ENCODE measurements at regions not wholly inside any gene's neighbourhood (a gene's known extent, or its start where the extent isn't known, plus 50 kb on each side); places are given as distances from the start of the nearest gene placed in this dataset.

DNA sequence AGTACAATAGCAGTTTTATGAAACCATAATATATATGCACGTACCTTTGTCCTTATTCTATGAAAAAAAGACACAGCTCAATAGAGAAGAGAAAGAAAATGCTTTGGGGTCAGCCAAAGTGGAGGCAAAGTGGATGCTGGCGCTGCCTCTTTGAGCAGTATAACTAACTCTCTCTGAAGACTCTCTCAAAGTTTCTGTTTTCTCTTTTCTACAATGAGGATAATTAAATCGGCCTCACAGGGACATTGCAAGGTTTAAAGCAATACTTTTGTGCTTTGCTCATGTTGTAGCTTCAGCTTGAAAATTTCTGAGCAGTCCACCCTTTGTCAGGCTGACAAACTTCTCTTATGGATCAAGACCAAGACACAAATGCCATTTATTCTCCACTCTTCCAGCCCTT is 455.1 kb upstream of the MPDZ start:
- DNase-seq (ENCODE audit: low read depth) = no peak
- H3K4me3 ChIP-seq (ENCODE audit: low read length) = no peak overlapping the region
- TF ChIP-seq, protein P1, sequence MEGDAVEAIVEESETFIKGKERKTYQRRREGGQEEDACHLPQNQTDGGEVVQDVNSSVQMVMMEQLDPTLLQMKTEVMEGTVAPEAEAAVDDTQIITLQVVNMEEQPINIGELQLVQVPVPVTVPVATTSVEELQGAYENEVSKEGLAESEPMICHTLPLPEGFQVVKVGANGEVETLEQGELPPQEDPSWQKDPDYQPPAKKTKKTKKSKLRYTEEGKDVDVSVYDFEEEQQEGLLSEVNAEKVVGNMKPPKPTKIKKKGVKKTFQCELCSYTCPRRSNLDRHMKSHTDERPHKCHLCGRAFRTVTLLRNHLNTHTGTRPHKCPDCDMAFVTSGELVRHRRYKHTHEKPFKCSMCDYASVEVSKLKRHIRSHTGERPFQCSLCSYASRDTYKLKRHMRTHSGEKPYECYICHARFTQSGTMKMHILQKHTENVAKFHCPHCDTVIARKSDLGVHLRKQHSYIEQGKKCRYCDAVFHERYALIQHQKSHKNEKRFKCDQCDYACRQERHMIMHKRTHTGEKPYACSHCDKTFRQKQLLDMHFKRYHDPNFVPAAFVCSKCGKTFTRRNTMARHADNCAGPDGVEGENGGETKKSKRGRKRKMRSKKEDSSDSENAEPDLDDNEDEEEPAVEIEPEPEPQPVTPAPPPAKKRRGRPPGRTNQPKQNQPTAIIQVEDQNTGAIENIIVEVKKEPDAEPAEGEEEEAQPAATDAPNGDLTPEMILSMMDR (conservative IDR thresholded peaks at IDR 0.05; ENCODE audit: low read depth, low read length) = no peak

- TF ChIP-seq, protein P1 (conservative IDR thresholded peaks at IDR 0.05; ENCODE audit: low read depth, low read length) = no peak
- no peak for DNase-seq (ENCODE audit: low read depth)
- no peak overlapping the region for H3K4me3 ChIP-seq (ENCODE audit: low read length)
Measured at GRCh38 chr9:13732290-13732689, 452.8 kb upstream of the MPDZ start.

GRCh38 chr9:13731637-13732036 is 452.1 kb upstream of the MPDZ start:
- no peak for DNase-seq (ENCODE audit: low read depth)
- TF ChIP-seq, protein P1 (conservative IDR thresholded peaks at IDR 0.05; ENCODE audit: low read depth, low read length) = no peak
- H3K4me3 ChIP-seq (ENCODE audit: low read length) = no peak overlapping the region

DNA sequence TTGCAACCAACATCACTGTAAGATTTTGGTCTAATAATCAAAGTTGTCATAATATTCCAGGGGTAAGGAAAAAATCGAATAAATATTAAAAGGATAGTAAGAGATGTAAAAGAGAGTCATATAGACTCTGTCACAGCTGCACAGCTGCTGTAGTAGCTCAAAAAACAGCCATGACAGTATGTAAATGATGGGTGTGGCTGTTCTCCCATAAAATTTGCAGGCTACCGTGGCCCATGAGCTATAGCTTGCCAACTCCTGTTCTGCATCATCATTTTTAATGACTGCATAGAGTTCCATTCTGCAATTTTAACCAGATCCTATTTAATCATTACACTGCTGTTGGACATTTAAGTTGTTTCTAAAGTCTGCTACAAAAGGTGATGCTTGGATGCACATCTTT is 450.5 kb upstream of the MPDZ start:
- TF ChIP-seq, protein P1 (conservative IDR thresholded peaks at IDR 0.05; ENCODE audit: low read depth, low read length) = no peak
- DNase-seq (ENCODE audit: low read depth) = no peak
- no peak overlapping the region for H3K4me3 ChIP-seq (ENCODE audit: low read length)

DNA sequence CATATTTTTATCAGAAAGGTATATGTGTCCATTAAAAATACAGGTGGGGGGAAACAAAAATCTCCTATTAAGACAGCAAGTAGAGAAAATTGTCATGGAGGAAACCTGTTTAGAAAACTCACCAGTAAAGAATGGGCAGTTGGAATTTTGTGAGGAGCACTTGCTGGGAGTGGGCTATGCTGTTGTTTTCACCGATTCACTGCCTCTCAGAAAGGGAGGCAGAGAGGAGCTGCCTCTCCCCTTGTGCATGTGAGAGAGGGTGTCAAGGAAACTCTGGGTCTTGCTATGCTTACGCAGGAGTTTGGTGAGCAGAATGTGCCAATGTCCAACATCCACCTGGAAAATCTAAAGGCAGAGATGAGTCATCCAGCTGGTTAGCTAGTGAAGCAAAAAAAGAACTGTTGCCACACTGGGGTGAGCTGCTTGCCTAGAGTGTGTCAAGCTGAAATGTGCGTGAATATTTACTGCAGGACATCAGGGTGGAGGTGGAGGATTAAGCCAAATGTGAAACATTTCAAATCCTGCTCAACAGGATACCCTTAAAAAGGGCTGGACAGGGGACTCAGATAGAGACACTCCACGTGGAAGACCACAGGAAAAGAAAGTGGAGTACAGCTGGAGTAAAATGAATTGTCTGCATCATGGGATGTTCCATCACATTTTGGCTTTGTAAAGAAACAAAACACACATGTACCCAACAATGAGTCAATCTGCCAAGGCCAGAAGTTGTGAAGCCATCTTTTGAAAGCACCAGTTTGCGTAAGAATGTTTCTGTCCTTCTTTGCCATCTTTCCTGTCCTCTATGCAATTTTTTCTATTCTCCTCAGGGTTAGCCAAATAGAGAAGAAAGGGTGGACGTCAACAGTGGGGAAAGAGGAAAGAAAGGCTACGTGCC is 449.7 kb upstream of the MPDZ start:
- DNase-seq (ENCODE audit: low read depth) = no peak
- no peak overlapping the region for H3K4me3 ChIP-seq (ENCODE audit: low read length)
- TF ChIP-seq, protein P1 (conservative IDR thresholded peaks at IDR 0.05; ENCODE audit: low read depth, low read length) = no peak

DNA sequence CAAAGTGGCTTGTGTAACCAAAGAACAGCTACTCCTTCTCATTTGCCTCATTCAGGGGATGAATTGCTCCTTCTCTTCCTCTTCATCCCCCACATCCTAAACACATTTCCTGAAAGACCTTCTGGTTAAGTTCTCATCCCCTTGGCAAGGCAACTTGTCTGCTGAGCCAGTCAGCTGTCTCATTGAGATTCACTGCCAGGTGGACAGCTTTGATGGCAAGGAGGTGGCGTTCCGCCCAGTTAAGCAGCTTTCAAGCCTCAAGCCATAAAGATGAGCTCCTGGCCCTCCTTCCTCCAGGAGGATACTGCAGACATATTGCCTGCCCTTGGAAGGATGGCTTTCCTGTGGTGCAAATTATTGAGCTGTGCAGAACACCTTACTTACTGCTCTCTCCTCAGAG is 448.6 kb upstream of the MPDZ start:
- no peak for DNase-seq (ENCODE audit: low read depth)
- TF ChIP-seq, protein P1 (conservative IDR thresholded peaks at IDR 0.05; ENCODE audit: low read depth, low read length) = no peak
- H3K4me3 ChIP-seq (ENCODE audit: low read length) = no peak overlapping the region

DNA sequence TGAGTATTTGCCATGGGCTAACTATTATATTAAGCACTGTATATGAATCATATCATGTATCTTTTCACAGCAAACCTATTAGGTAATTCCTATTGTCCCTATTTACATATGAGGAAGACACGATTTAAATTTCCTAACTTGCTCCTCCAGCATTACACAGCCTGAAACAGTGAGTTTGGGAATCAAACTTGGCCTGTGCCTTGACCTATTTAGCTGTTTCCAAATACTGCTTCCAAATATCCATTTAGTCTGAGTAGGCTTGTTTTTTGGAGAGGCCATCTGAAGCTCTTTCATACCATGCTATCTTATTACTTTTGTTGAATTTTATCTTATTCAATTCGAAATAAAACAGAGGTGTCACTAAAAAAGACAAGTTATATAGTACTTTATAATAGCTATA is 447.3 kb upstream of the MPDZ start:
- DNase-seq (ENCODE audit: low read depth) = no peak
- TF ChIP-seq, protein P1 (conservative IDR thresholded peaks at IDR 0.05; ENCODE audit: low read depth, low read length) = no peak
- no peak overlapping the region for H3K4me3 ChIP-seq (ENCODE audit: low read length)
